H9 (cell line): ENCODE measurements at regions not wholly inside any gene's neighbourhood (a gene's known extent, or its start where the extent isn't known, plus 50 kb on each side); places are given as distances from the start of the nearest gene placed in this dataset.

ENCODE experiments used
- DNase-seq: peaks from one replicate; pipeline ENCODE4 v3.0.0-alpha.2; 2017
- H2AFZ ChIP-seq: one replicate; pipeline ENCODE4 v1.6.1; 2013; ENCODE audit warnings: mild to moderate bottlenecking, low read length, control low read depth, moderate library complexity
- H2AK5ac ChIP-seq: 2 replicates; pipeline ENCODE4 v1.6.1; 2013; ENCODE audit warnings: low read length, control low read depth, mixed read lengths; ENCODE audit not compliant: insufficient read length
- H2BK120ac ChIP-seq: one replicate; pipeline ENCODE4 v1.6.1; 2013; ENCODE audit warnings: low read depth, mild to moderate bottlenecking, low read length, control low read depth, inconsistent platforms; ENCODE audit not compliant: poor library complexity, severe bottlenecking
- H2BK12ac ChIP-seq: 2 replicates; pipeline ENCODE4 v1.6.1; 2013; ENCODE audit warnings: low read length, control low read depth, mixed read lengths, low read depth; ENCODE audit not compliant: insufficient read length
- H2BK15ac ChIP-seq: 2 replicates; pipeline ENCODE4 v1.6.1; 2013; ENCODE audit warnings: low read depth, low read length, control low read depth
- H2BK20ac ChIP-seq: one replicate; pipeline ENCODE4 v1.6.1; 2013; ENCODE audit warnings: low read depth, mild to moderate bottlenecking, low read length, control low read depth, inconsistent platforms; ENCODE audit not compliant: poor library complexity, severe bottlenecking
- H2BK5ac ChIP-seq: 2 replicates; pipeline ENCODE4 v1.6.1; 2013; ENCODE audit warnings: low read length, control low read depth, mixed read lengths; ENCODE audit not compliant: insufficient read length
- H3K14ac ChIP-seq: 2 replicates; pipeline ENCODE4 v1.6.1; 2013; ENCODE audit warnings: low read length, control low read depth; ENCODE audit not compliant: insufficient read depth
- H3K18ac ChIP-seq: 2 replicates; pipeline ENCODE4 v1.6.1; 2013; ENCODE audit warnings: low read depth, mild to moderate bottlenecking, mixed read lengths, low read length, control low read depth; ENCODE audit not compliant: insufficient read length
- H3K23ac ChIP-seq: 2 replicates; pipeline ENCODE4 v1.6.1; 2013; ENCODE audit warnings: low read length, control low read depth, mixed read lengths, low read depth; ENCODE audit not compliant: insufficient read length
- H3K23me2 ChIP-seq: 2 replicates; pipeline ENCODE4 v1.6.1; 2013; ENCODE audit warnings: low read depth, mild to moderate bottlenecking, mixed read lengths, low read length, control low read depth; ENCODE audit not compliant: insufficient read length, poor library complexity, severe bottlenecking
- H3K27ac ChIP-seq: 2 replicates; pipeline ENCODE4 v1.5.1; 2013; ENCODE audit warnings: low read length, control low read depth, mixed read lengths, low read depth; ENCODE audit not compliant: insufficient read length
- H3K27me3 ChIP-seq: 2 replicates; pipeline ENCODE4 v1.6.1; 2013; ENCODE audit warnings: low read length, control low read depth, inconsistent platforms; ENCODE audit not compliant: insufficient read depth
- H3K4ac ChIP-seq: 2 replicates; pipeline ENCODE4 v1.6.1; 2013; ENCODE audit warnings: low read depth, mild to moderate bottlenecking, control low read depth, inconsistent platforms, low read length, moderate library complexity
- H3K4me1 ChIP-seq: 2 replicates; pipeline ENCODE4 v1.6.1; 2013; ENCODE audit warnings: low read length, control low read depth, inconsistent platforms; ENCODE audit not compliant: insufficient read depth
- H3K4me2 ChIP-seq: 2 replicates; pipeline ENCODE4 v1.6.1; 2013; ENCODE audit warnings: low read length, control low read depth, mixed read lengths; ENCODE audit not compliant: insufficient read length, insufficient read depth
- H3K56ac ChIP-seq: 2 replicates; pipeline ENCODE4 v1.6.1; 2013; ENCODE audit warnings: low read depth, mild to moderate bottlenecking, mixed read lengths, low read length, control low read depth; ENCODE audit not compliant: insufficient read length
- H3K79me1 ChIP-seq: 2 replicates; pipeline ENCODE4 v1.6.1; 2013; ENCODE audit warnings: low read depth, mild to moderate bottlenecking, moderate library complexity, low read length, control low read depth, inconsistent platforms; ENCODE audit not compliant: insufficient read depth, poor library complexity, severe bottlenecking
- H3K79me2 ChIP-seq: 2 replicates; pipeline ENCODE4 v1.6.1; 2013; ENCODE audit warnings: low read length, control low read depth, inconsistent platforms; ENCODE audit not compliant: insufficient read depth
- H3K9ac ChIP-seq: 2 replicates; pipeline ENCODE4 v1.6.1; 2013; ENCODE audit warnings: low read length, control low read depth, mixed read lengths; ENCODE audit not compliant: insufficient read length; ENCODE audit errors: extremely low read depth
- H3K9me3 ChIP-seq: one replicate; pipeline ENCODE4 v1.6.1; 2013; ENCODE audit warnings: low read depth, low read length, inconsistent platforms; ENCODE audit not compliant: control insufficient read depth
- H3T11ph ChIP-seq: one replicate; pipeline ENCODE4 v1.6.1; 2013; ENCODE audit warnings: mild to moderate bottlenecking, low read length, control low read depth, inconsistent platforms
- H4K20me1 ChIP-seq: one replicate; pipeline ENCODE4 v1.6.1; 2013; ENCODE audit not compliant: control insufficient read depth, insufficient read length, insufficient read depth
- H4K5ac ChIP-seq: 2 replicates; pipeline ENCODE4 v1.6.1; 2013; ENCODE audit warnings: low read depth, mild to moderate bottlenecking, mixed read lengths, low read length, control low read depth; ENCODE audit not compliant: insufficient read length
- H4K8ac ChIP-seq: replicated peaks from 2 replicates; pipeline ENCODE4 v1.6.1; 2013; ENCODE audit warnings: low read length, control low read depth, mixed read lengths, low read depth; ENCODE audit not compliant: insufficient read length
- H4K91ac ChIP-seq: 2 replicates; pipeline ENCODE4 v1.6.1; 2013; ENCODE audit warnings: low read depth, mild to moderate bottlenecking, moderate library complexity, mixed read lengths, low read length, control low read depth; ENCODE audit not compliant: insufficient read length
- H3K27ac Mint-ChIP-seq, 3 experiments: 2 replicates in 2 of 3; 3 replicates in 1 of 3; pipeline ENCODE4 v1.8.0; 2020 to 2021; ENCODE audit warnings: mixed read lengths in 3 of 3, mild to moderate bottlenecking in 1 of 3, moderate library complexity in 1 of 3
- H3K27me3 Mint-ChIP-seq: 2 replicates; pipeline ENCODE4 v1.8.0; 2021; ENCODE audit warnings: low read depth, mild to moderate bottlenecking, moderate library complexity, mixed read lengths
- H3K36me3 Mint-ChIP-seq, 3 experiments: 2 replicates in 2 of 3; 3 replicates in 1 of 3; pipeline ENCODE4 v1.8.0; 2020 to 2021; ENCODE audit warnings: low read depth in 3 of 3, mixed read lengths in 3 of 3; ENCODE audit not compliant: insufficient read depth in 1 of 3
- H3K4me1 Mint-ChIP-seq, 2 experiments: 2 replicates each; pipeline ENCODE4 v1.8.0; 2020; ENCODE audit warnings: mixed read lengths in 2 of 2
- H3K4me3 Mint-ChIP-seq, 2 experiments: 2 replicates in 1 of 2; 3 replicates in 1 of 2; pipeline ENCODE4 v1.8.0; 2020 to 2021; ENCODE audit warnings: mild to moderate bottlenecking in 2 of 2, mixed read lengths in 2 of 2, moderate library complexity in 1 of 2
- H3K9me3 Mint-ChIP-seq, 2 experiments: 2 replicates in 1 of 2; 3 replicates in 1 of 2; pipeline ENCODE4 v1.8.0; 2020; ENCODE audit warnings: mild to moderate bottlenecking in 2 of 2, mixed read lengths in 2 of 2, moderate library complexity in 1 of 2
- WGBS: extraction: QIAGEN DNeasy Blood & Tissue Kit; methylation state at CpG from one replicate; pipeline ENCODE4 v1.1.7; 2013; ENCODE audit warnings: missing lambda C conversion rate, low lambda C conversion rate, mixed read lengths; ENCODE audit not compliant: insufficient read length; ENCODE audit errors: extremely low coverage; 5-methylcytosine and 5-hydroxymethylcytosine counted together
- TF ChIP-seq, protein P1 (sequence below): fragments of 200-600 bp; sonication (generic); conservative IDR thresholded peaks from 3 replicates; pipeline ENCODE4 v1.8.0; 2021; ENCODE audit warnings: antibody characterized with exemption, mild to moderate bottlenecking

DNA sequence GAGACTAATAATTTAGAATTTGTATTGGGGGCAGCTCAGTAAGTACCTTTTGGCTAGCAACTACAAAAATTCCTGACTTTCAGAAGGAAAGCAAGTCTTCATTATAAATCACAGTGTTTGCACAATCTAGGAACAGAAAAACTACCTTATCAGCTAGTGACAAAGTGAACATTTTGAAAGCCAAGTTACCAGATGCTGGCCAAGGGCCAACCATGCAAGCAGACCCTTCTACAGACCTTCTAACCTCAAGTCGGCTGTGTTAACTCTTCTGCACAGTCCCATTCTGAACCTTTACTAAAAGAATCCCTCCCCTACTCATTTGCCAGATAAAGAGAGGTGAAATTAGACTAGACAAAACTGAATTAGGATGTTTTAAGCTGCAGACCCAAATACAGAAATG lies 341.9 kb downstream of the COL12A1 start:
- no peak overlapping the region for H3K56ac ChIP-seq
- H2BK12ac ChIP-seq = no peak overlapping the region
- H2BK120ac ChIP-seq = no peak overlapping the region
- H4K5ac ChIP-seq = no peak overlapping the region
- H3K23me2 ChIP-seq = no peaks in the 10 kb centered on the region
- Mint-ChIP-seq H3K27me3 (no peaks in the 10 kb centered on the region), H3K27ac (no peak overlapping the region), H3K9me3 (no peaks in the 10 kb centered on the region), H3K36me3 (no peaks in the 10 kb centered on the region), H3K4me3 (no peak overlapping the region), H3K4me1 (no peaks in the 10 kb centered on the region)
- H4K20me1 ChIP-seq = no peaks in the 10 kb centered on the region
- no peak overlapping the region for H4K8ac ChIP-seq
- H3K79me1 ChIP-seq = no peaks in the 10 kb centered on the region
- H2BK15ac ChIP-seq = no peak overlapping the region
- no peak overlapping the region for H3K27ac ChIP-seq
- H2AK5ac ChIP-seq = no peak overlapping the region
- no peak overlapping the region for H3K4ac ChIP-seq
- TF ChIP-seq, protein P1, sequence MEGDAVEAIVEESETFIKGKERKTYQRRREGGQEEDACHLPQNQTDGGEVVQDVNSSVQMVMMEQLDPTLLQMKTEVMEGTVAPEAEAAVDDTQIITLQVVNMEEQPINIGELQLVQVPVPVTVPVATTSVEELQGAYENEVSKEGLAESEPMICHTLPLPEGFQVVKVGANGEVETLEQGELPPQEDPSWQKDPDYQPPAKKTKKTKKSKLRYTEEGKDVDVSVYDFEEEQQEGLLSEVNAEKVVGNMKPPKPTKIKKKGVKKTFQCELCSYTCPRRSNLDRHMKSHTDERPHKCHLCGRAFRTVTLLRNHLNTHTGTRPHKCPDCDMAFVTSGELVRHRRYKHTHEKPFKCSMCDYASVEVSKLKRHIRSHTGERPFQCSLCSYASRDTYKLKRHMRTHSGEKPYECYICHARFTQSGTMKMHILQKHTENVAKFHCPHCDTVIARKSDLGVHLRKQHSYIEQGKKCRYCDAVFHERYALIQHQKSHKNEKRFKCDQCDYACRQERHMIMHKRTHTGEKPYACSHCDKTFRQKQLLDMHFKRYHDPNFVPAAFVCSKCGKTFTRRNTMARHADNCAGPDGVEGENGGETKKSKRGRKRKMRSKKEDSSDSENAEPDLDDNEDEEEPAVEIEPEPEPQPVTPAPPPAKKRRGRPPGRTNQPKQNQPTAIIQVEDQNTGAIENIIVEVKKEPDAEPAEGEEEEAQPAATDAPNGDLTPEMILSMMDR = no peak
- H3T11ph ChIP-seq = no peak overlapping the region
- no peak overlapping the region for H3K23ac ChIP-seq
- H2BK20ac ChIP-seq = no peak overlapping the region
- DNase-seq = no peak
- no peak overlapping the region for H3K4me2 ChIP-seq
- no peak overlapping the region for H4K91ac ChIP-seq
- H3K14ac ChIP-seq = no peak overlapping the region
- no peaks in the 10 kb centered on the region for H3K79me2 ChIP-seq
- WGBS = no CpG with 5 or more reads among the region's 1 CpG
- no peaks in the 10 kb centered on the region for H3K27me3 ChIP-seq
- no peaks in the 10 kb centered on the region for H3K4me1 ChIP-seq
- H3K18ac ChIP-seq = no peak overlapping the region
- H2AFZ ChIP-seq = no peak overlapping the region
- no peak overlapping the region for H2BK5ac ChIP-seq
- no peaks in the 10 kb centered on the region for H3K9me3 ChIP-seq
- no peak overlapping the region for H3K9ac ChIP-seq
